Activated CD4-positive, alpha-beta T cell treated with anti-CD3 and anti-CD28 coated beads for 36 hours (primary cell): ENCODE measurements at regions not wholly inside any gene's neighbourhood (a gene's known extent, or its start where the extent isn't known, plus 50 kb on each side); places are given as distances from the start of the nearest gene placed in this dataset.
"Not testable (repeated sequence)": the region's sequence is repeated elsewhere in the genome, so short reads cannot be mapped to it uniquely, and the experiment has no call there.

ENCODE experiments used
- ATAC-seq: fragments of 200-7000 bp; cut with Tn5 transposase; one replicate; pipeline ENCODE4 v1.10.0; 2021; ENCODE audit warnings: mild to moderate bottlenecking, moderate library complexity
- CTCF ChIA-PET: fragments of 350-600 bp; sonication (Branson Sonifier 250); formaldehyde crosslinking; loops from one replicate; lab custom pipeline; 2021; ENCODE audit warnings: antibody characterized with exemption; lab: Charles Lee
- POLR2A ChIA-PET: fragments of 350-600 bp; sonication (Branson Sonifier 250); formaldehyde crosslinking; loops from one replicate; lab custom pipeline; 2021; ENCODE audit warnings: antibody characterized with exemption, inconsistent platforms; lab: Charles Lee
- DNase-seq: peaks from one replicate; pipeline ENCODE4 v3.0.0-alpha.2; 2020
- H3K27ac Mint-ChIP-seq: one replicate; pipeline ENCODE4 v1.8.0; 2021; ENCODE audit warnings: mixed read lengths
- H3K27me3 Mint-ChIP-seq: one replicate; pipeline ENCODE4 v1.8.0; 2021; ENCODE audit warnings: mixed read lengths
- H3K36me3 Mint-ChIP-seq: one replicate; pipeline ENCODE4 v1.8.0; 2021; ENCODE audit warnings: low read depth, mixed read lengths
- H3K4me1 Mint-ChIP-seq: one replicate; pipeline ENCODE4 v1.8.0; 2021; ENCODE audit warnings: mixed read lengths
- H3K4me3 Mint-ChIP-seq: one replicate; pipeline ENCODE4 v1.8.0; 2021; ENCODE audit warnings: mild to moderate bottlenecking, moderate library complexity, mixed read lengths
- H3K9me3 Mint-ChIP-seq: one replicate; pipeline ENCODE4 v1.8.0; 2021; ENCODE audit warnings: low read depth, mixed read lengths
- intact Hi-C, 2 experiments: fragments of 100-400 bp; cut with DNase I in 1 of 2; cut with micrococcal nuclease in 1 of 2; formaldehyde crosslinking; loops; one replicate each; pipeline versions ENCODE4 v1.14.2 to v1.15.1; 2022 to 2024; cut with DNase I, micrococcal nuclease

- intact Hi-C loops, result no loop called here
- ChIA-PET CTCF (no interaction called here), POLR2A (interaction anchor here (0.6 kb wide), 1 partner anchor 1087 kb away, joined by 4 read pairs; no protein-coding TSS in a partner anchor)
- ATAC-seq (no peak), DNase-seq (peak; percentile 16)
- no peak overlapping the region for H3K27ac Mint-ChIP-seq
- no peaks in the 10 kb centered on the region for H3K36me3 Mint-ChIP-seq
- H3K4me1 Mint-ChIP-seq, result peaks cover 8% of the 10 kb centered on the region
- H3K9me3 Mint-ChIP-seq, result no peaks in the 10 kb centered on the region
- peaks cover 41% of the 10 kb centered on the region for H3K27me3 Mint-ChIP-seq
- H3K4me3 Mint-ChIP-seq, result peak overlapping the region; percentile 10
Measured at GRCh38 chr13:22925881-22926747, 254.7 kb upstream of the SGCG start.

GRCh38 chr13:22926748-22927400 lies 253.9 kb upstream of the SGCG start:
- ChIA-PET POLR2A (no interaction called here), CTCF (no interaction called here)
- H3K27me3 Mint-ChIP-seq, result peaks cover 35% of the 10 kb centered on the region
- H3K27ac Mint-ChIP-seq, result no peak overlapping the region
- no peaks in the 10 kb centered on the region for H3K9me3 Mint-ChIP-seq
- peaks cover 8% of the 10 kb centered on the region for H3K4me1 Mint-ChIP-seq
- no peak overlapping the region for H3K4me3 Mint-ChIP-seq
- DNase-seq (no peak), ATAC-seq (no peak)
- H3K36me3 Mint-ChIP-seq, result no peaks in the 10 kb centered on the region
- intact Hi-C loops, result no loop called here

- DNase-seq, H3K27ac Mint-ChIP-seq, POLR2A ChIA-PET, H3K4me3 Mint-ChIP-seq, H3K4me1 Mint-ChIP-seq, ATAC-seq, H3K36me3 Mint-ChIP-seq, intact Hi-C loops, H3K9me3 Mint-ChIP-seq: not testable (repeated sequence)
- CTCF ChIA-PET, result interaction anchor here (0.9 kb wide), 1 partner anchor 9 kb away, joined by 3 read pairs; no protein-coding TSS in a partner anchor
- peaks cover 32% of the 10 kb centered on the region for H3K27me3 Mint-ChIP-seq
Measured at GRCh38 chr13:22927845-22928244, 252.9 kb upstream of the SGCG start.

- ChIA-PET CTCF (interaction anchor here (0.6 kb wide), 1 partner anchor 335 kb away, joined by 3 read pairs; no protein-coding TSS in a partner anchor), POLR2A (no interaction called here)
- Mint-ChIP-seq H3K9me3 (no peaks in the 10 kb centered on the region), H3K4me3 (no peak overlapping the region), H3K27me3 (peaks cover 29% of the 10 kb centered on the region), H3K4me1 (peaks cover 8% of the 10 kb centered on the region), H3K27ac (no peak overlapping the region), H3K36me3 (no peaks in the 10 kb centered on the region)
- no peak for DNase-seq
- intact Hi-C loops, result loop anchor here in 1 of 2 experiments (5.0 kb wide), 1 partner anchor 1423 kb away; no protein-coding TSS in a partner anchor
- ATAC-seq, result no peak
Measured at GRCh38 chr13:22929381-22930126, 251.2 kb upstream of the SGCG start.

- ChIA-PET POLR2A (no interaction called here), CTCF (no interaction called here)
- Mint-ChIP-seq H3K4me3 (no peak overlapping the region), H3K27me3 (peaks cover 16% of the 10 kb centered on the region), H3K36me3 (no peaks in the 10 kb centered on the region), H3K9me3 (no peaks in the 10 kb centered on the region), H3K4me1 (peaks cover 2% of the 10 kb centered on the region), H3K27ac (no peak overlapping the region)
- no peak for DNase-seq
- no peak for ATAC-seq
- intact Hi-C loops, result loop anchor here in 1 of 2 experiments (5.0 kb wide), 1 partner anchor 1421 kb away; no protein-coding TSS in a partner anchor
Measured at GRCh38 chr13:22931576-22931975, 249.2 kb upstream of the SGCG start.

- CTCF ChIA-PET, H3K9me3 Mint-ChIP-seq, H3K4me3 Mint-ChIP-seq, H3K4me1 Mint-ChIP-seq, DNase-seq, H3K27ac Mint-ChIP-seq, POLR2A ChIA-PET, ATAC-seq, H3K36me3 Mint-ChIP-seq, H3K27me3 Mint-ChIP-seq: not testable (repeated sequence)
- intact Hi-C loops, result loop anchor here in 1 of 2 experiments (5.0 kb wide), 1 partner anchor 1419 kb away; no protein-coding TSS in a partner anchor
Measured at GRCh38 chr13:22932632-22933412, 248.0 kb upstream of the SGCG start.

GRCh38 chr13:22933571-22934181 lies 247.1 kb upstream of the SGCG start:
- intact Hi-C loops, result loop anchor here in 1 of 2 experiments (5.0 kb wide), 1 partner anchor 1419 kb away; no protein-coding TSS in a partner anchor
- CTCF ChIA-PET, result no interaction called here
- no peak overlapping the region for H3K27ac Mint-ChIP-seq

GRCh38 chr13:22934744-22935523 lies 245.8 kb upstream of the SGCG start:
- intact Hi-C loops, result loop anchor here in 1 of 2 experiments (5.0 kb wide), 1 partner anchor 1417 kb away; no protein-coding TSS in a partner anchor
- Mint-ChIP-seq H3K36me3 (no peaks in the 10 kb centered on the region), H3K27ac (no peak overlapping the region), H3K27me3 (no peaks in the 10 kb centered on the region), H3K4me3 (no peak overlapping the region), H3K4me1 (no peaks in the 10 kb centered on the region), H3K9me3 (no peaks in the 10 kb centered on the region)
- ChIA-PET CTCF (no interaction called here), POLR2A (no interaction called here)
- DNase-seq (no peak), ATAC-seq (no peak)

More at GRCh38 chr13:22933571-22934181, 247.1 kb upstream of the SGCG start:
- Mint-ChIP-seq H3K27me3 (peaks cover 2% of the 10 kb centered on the region), H3K4me1 (no peaks in the 10 kb centered on the region), H3K36me3 (no peaks in the 10 kb centered on the region), H3K4me3 (no peak overlapping the region), H3K9me3 (no peaks in the 10 kb centered on the region)
- DNase-seq (no peak), ATAC-seq (no peak)
- POLR2A ChIA-PET, result no interaction called here

- ATAC-seq (no peak), DNase-seq (no peak)
- Mint-ChIP-seq H3K27ac (no peak overlapping the region), H3K4me3 (no peak overlapping the region), H3K4me1 (no peaks in the 10 kb centered on the region), H3K9me3 (no peaks in the 10 kb centered on the region), H3K36me3 (no peaks in the 10 kb centered on the region), H3K27me3 (no peaks in the 10 kb centered on the region)
- ChIA-PET POLR2A (no interaction called here), CTCF (no interaction called here)
- intact Hi-C loops, result no loop called here
Measured at GRCh38 chr13:22936228-22936627, 244.6 kb upstream of the SGCG start.

GRCh38 chr13:22937241-22937640 lies 243.5 kb upstream of the SGCG start:
- ChIA-PET CTCF (interaction anchor here (0.6 kb wide), 1 partner anchor 9 kb away, joined by 3 read pairs; no protein-coding TSS in a partner anchor), POLR2A (no interaction called here)
- H3K27ac Mint-ChIP-seq, result no peak overlapping the region
- ATAC-seq, result no peak
- no peaks in the 10 kb centered on the region for H3K4me1 Mint-ChIP-seq
- intact Hi-C loops, result no loop called here
- H3K27me3 Mint-ChIP-seq, result no peaks in the 10 kb centered on the region
- DNase-seq, result no peak
- H3K9me3 Mint-ChIP-seq, result no peaks in the 10 kb centered on the region
- H3K4me3 Mint-ChIP-seq, result no peak overlapping the region
- H3K36me3 Mint-ChIP-seq, result no peaks in the 10 kb centered on the region
